ENCODE measurements at regions not wholly inside any gene's neighbourhood (a gene's known extent, or its start where the extent isn't known, plus 50 kb on each side); places are given as distances from the start of the nearest gene placed in this dataset.
"Not testable (repeated sequence)": the region's sequence is repeated elsewhere in the genome, so short reads cannot be mapped to it uniquely, and the experiment has no call there.

DNA sequence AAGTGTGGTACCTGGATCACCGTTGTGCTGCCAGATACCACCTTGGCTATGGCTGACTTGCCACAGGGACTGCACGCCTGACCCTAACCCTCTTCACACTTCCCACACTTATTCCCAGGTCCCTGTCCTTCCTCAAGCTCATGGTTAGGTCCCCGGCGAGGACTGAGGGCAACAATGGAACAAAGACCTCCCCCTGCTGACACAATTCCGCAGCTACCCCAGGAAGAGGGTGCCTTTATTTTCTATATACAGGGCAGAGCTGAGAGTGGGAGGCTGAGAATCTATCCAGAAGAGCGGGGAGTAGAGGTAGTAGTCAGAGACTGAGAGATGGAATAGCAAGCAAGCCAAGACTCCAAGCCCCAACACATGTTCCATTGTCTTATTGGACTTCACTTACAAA, 118.1 kb upstream of the SEM1 start:
- TF ChIP-seq, protein P1, sequence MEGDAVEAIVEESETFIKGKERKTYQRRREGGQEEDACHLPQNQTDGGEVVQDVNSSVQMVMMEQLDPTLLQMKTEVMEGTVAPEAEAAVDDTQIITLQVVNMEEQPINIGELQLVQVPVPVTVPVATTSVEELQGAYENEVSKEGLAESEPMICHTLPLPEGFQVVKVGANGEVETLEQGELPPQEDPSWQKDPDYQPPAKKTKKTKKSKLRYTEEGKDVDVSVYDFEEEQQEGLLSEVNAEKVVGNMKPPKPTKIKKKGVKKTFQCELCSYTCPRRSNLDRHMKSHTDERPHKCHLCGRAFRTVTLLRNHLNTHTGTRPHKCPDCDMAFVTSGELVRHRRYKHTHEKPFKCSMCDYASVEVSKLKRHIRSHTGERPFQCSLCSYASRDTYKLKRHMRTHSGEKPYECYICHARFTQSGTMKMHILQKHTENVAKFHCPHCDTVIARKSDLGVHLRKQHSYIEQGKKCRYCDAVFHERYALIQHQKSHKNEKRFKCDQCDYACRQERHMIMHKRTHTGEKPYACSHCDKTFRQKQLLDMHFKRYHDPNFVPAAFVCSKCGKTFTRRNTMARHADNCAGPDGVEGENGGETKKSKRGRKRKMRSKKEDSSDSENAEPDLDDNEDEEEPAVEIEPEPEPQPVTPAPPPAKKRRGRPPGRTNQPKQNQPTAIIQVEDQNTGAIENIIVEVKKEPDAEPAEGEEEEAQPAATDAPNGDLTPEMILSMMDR (IDR thresholded peaks at IDR 0.05; ENCODE audit: low read depth, low read length), result no peak
- no peak for DNase-seq (ENCODE audit: extremely low read depth, low read depth)

GRCh38 chr7:96829121-96829520, 119.5 kb upstream of the SEM1 start:
- DNase-seq (ENCODE audit: extremely low read depth, low read depth), result not testable (repeated sequence)

DNA sequence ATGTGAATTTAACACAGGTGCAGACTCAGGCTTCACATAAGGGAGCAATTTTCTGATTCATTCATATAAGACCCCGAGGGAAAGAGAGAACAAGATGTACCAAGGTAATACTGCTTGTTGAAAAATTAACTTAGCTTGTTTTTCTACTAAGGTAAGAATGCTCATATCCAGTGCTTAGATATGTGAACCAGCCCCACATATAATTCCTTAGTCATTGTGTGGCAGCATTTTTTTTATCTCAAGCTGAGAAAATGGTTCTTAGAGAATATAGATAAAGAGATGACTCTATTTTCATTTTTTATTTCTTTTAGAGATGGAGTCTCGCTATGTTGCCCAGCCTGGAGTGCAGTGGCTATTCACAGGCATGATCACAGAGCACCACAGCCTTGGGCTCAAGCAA, 121.8 kb upstream of the SEM1 start:
- TF ChIP-seq, protein P1 (IDR thresholded peaks at IDR 0.05; ENCODE audit: low read depth, low read length), result no peak
- DNase-seq (ENCODE audit: extremely low read depth, low read depth), result no peak

- no peak for DNase-seq (ENCODE audit: extremely low read depth, low read depth)
- TF ChIP-seq, protein P1 (IDR thresholded peaks at IDR 0.05; ENCODE audit: low read depth, low read length), result no peak
Observed at GRCh38 chr7:96832092-96832662, 122.5 kb upstream of the SEM1 start.

- TF ChIP-seq, protein P1 (IDR thresholded peaks at IDR 0.05; ENCODE audit: low read depth, low read length), result no peak
- DNase-seq (ENCODE audit: extremely low read depth, low read depth), result no peak
Observed at GRCh38 chr7:96833676-96834453, 124.2 kb upstream of the SEM1 start.

DNA sequence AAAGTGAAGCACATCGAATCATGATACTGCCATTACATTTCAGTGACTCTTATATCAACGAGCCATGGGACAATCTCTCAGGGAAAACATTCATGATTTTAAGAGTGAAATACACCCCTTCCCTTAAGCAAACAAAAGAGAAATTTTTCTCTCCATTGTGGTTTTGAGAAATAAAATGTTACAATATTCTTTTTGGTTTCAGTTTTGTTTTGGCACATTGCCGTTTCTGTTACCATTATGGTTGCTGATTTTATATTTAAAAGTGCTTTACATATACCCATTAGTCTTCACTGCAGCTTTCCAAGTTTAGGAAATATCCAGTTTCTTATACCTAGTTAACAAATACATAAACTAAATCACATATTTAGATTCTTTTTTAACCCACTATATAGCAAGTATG, 126.8 kb upstream of the SEM1 start:
- TF ChIP-seq, protein P1 (IDR thresholded peaks at IDR 0.05; ENCODE audit: low read depth, low read length), result no peak
- no peak for DNase-seq (ENCODE audit: extremely low read depth, low read depth)

- TF ChIP-seq, protein P1 (IDR thresholded peaks at IDR 0.05; ENCODE audit: low read depth, low read length), result no peak
- DNase-seq (ENCODE audit: extremely low read depth, low read depth), result no peak
Observed at GRCh38 chr7:96837593-96837992, 127.9 kb upstream of the SEM1 start.

DNA sequence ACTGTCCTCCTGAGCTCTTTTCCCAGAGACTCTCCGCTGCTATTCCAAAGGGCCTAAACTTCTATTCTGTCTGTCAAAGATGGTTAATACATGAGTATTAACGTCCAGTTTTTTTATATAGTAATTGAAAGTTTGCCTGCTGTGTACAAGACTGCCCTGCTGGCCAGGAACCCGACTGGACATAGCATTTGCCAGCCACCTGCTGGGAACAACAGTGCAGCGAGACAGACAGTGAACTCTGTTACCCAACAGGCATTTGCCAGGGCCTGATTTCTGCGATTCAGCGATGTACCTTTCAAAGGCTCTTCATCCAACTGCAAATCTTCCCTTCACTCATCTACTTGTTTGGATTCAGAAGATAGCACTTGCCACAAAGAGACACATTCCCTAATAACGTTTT, 128.8 kb upstream of the SEM1 start:
- DNase-seq (ENCODE audit: extremely low read depth, low read depth), result no peak
- TF ChIP-seq, protein P1 (IDR thresholded peaks at IDR 0.05; ENCODE audit: low read depth, low read length), result no peak

All from AG09319 (cell line).